IMR-90 (cell line): ENCODE measurements at regions not wholly inside any gene's neighbourhood (a gene's known extent, or its start where the extent isn't known, plus 50 kb on each side); places are given as distances from the start of the nearest gene placed in this dataset.

Experiments
- CHD1 ChIP-seq: IDR thresholded peaks from 2 replicates; pipeline ENCODE4 v1.6.1; 2012; ENCODE audit warnings: low read depth, low read length, improper control_type of control experiment
- CTCF ChIP-seq: conservative IDR thresholded peaks from 2 replicates; pipeline ENCODE4 v1.5.1; 2012; ENCODE audit warnings: mild to moderate bottlenecking, low read depth, low read length, improper control_type of control experiment
- ELK1 ChIP-seq: fragments of 150-350 bp; IDR thresholded peaks from 2 replicates; pipeline ENCODE4 v1.6.1; 2016; ENCODE audit warnings: low read depth, mild to moderate bottlenecking, low read length, moderate library complexity, borderline replicate concordance
- MAFK ChIP-seq: IDR thresholded peaks from 2 replicates; pipeline ENCODE4 v1.6.1; 2012; ENCODE audit warnings: low read depth, low read length, improper control_type of control experiment
- RAD21 ChIP-seq: IDR thresholded peaks from 2 replicates; pipeline ENCODE4 v1.6.1; 2012; ENCODE audit warnings: low read length, improper control_type of control experiment
- SMC3 ChIP-seq: fragments of 150-350 bp; IDR thresholded peaks from 2 replicates; pipeline ENCODE4 v1.6.1; 2016; ENCODE audit warnings: low read depth, mild to moderate bottlenecking, antibody characterized with exemption, low read length, moderate library complexity

GRCh38 chr4:163590103-163590502 is 95.6 kb downstream of the TMA16 start:
- no peak for TF ChIP-seq ELK1
- TF ChIP-seq MAFK = no peak
- TF ChIP-seq SMC3 = no peak
- no peak for TF ChIP-seq CTCF
- TF ChIP-seq RAD21 = no peak
- TF ChIP-seq CHD1 = no peak
